Sigmoid colon (tissue), 6 donors: ENCODE measurements at regions not wholly inside any gene's neighbourhood (a gene's known extent, or its start where the extent isn't known, plus 50 kb on each side); places are given as distances from the start of the nearest gene placed in this dataset.

ENCODE experiments used
- DNase-seq: peaks from one replicate; pipeline ENCODE4 v3.0.0-alpha.2; 2019
- H3K27ac ChIP-seq, 4 donors: fragments of 200-600 bp; sonication (generic); one replicate each; pipeline ENCODE4 v1.5.1; 2016 to 2019; ENCODE audit warnings: mild to moderate bottlenecking in 1 of 4
- H3K27me3 ChIP-seq, 3 donors: fragments of 200-600 bp; sonication (generic); one replicate each; pipeline ENCODE4 v1.5.1; 2019; ENCODE audit warnings: mild to moderate bottlenecking in 1 of 3
- H3K36me3 ChIP-seq, 4 donors: fragments of 200-600 bp; sonication (generic); one replicate each; pipeline ENCODE4 v1.5.1; 2016 to 2019
- H3K4me1 ChIP-seq, 4 donors: fragments of 200-600 bp; sonication (generic); one replicate each; pipeline ENCODE4 v1.5.1; 2017 to 2019
- H3K4me3 ChIP-seq, 4 donors: fragments of 200-600 bp; sonication (generic); one replicate each; pipeline ENCODE4 v1.5.1; 2017 to 2019; ENCODE audit warnings: mild to moderate bottlenecking in 2 of 4, moderate library complexity in 1 of 4
- H3K9me3 ChIP-seq, 4 donors: fragments of 200-600 bp in 3 of 4; sonication (generic) in 3 of 4; one replicate each; pipeline versions ENCODE4 v1.5.1 to v1.6.1; 2013 to 2019
- CTCF ChIP-seq, 4 experiments: fragments of 450-650 bp in 3 of 4; fragments of 200-600 bp in 1 of 4; IDR thresholded peaks; one replicate each; pipeline ENCODE4 v1.5.1; 2016 to 2019; ENCODE audit warnings: antibody characterized with exemption in 4 of 4, mild to moderate bottlenecking in 3 of 4, moderate library complexity in 2 of 4
- EP300 ChIP-seq, 4 donors: sonication (generic); formaldehyde crosslinking; IDR thresholded peaks; one replicate each; pipeline ENCODE4 v1.6.1; 2017; ENCODE audit warnings: antibody characterized with exemption in 4 of 4
- POLR2A ChIP-seq, 2 donors: fragments of 450-650 bp; IDR thresholded peaks; one replicate each; pipeline ENCODE4 v1.6.1; 2016; ENCODE audit warnings: antibody characterized with exemption in 2 of 2, mild to moderate bottlenecking in 2 of 2, moderate library complexity in 2 of 2
- POLR2AphosphoS5 ChIP-seq, 4 donors: sonication (generic); formaldehyde crosslinking; IDR thresholded peaks; one replicate each; pipeline ENCODE4 v1.6.1; 2017; ENCODE audit warnings: antibody characterized with exemption in 4 of 4
- WGBS, 2 donors: extraction: QIAGEN DNeasy Blood & Tissue Kit; methylation state at CpG; one replicate each; pipeline ENCODE4 v1.1.7; 2013; 5-methylcytosine and 5-hydroxymethylcytosine counted together
- intact Hi-C: fragments of 100-400 bp; cut with DNase I; formaldehyde crosslinking; loops from one replicate; pipeline ENCODE4 v1.15.1; 2023
- donor health status: healthy with polysubstance abuse.
- donor health status: healthy.

- intact Hi-C loops, result no loop called here
- no peak for DNase-seq
- Histone ChIP-seq H3K27ac (no peak overlapping the region), H3K36me3 (no peaks in the 10 kb centered on the region), H3K4me3 (no peak overlapping the region), H3K27me3 (no peaks in the 10 kb centered on the region), H3K4me1 (no peaks in the 10 kb centered on the region), H3K9me3 (no peaks in the 10 kb centered on the region)
- 37 to 72% methylated on average over 3 of the region's 3 CpGs for whole genome bisulfite sequencing, 2 donors
- no peak for TF ChIP-seq EP300 (IDR thresholded peaks at IDR 0.05)
- TF ChIP-seq POLR2A (IDR thresholded peaks at IDR 0.05), result no peak
- no peak for TF ChIP-seq CTCF (IDR thresholded peaks at IDR 0.05)
- TF ChIP-seq POLR2AphosphoS5 (IDR thresholded peaks at IDR 0.05), result no peak
Measured at GRCh38 chr9:16921855-16922254, 51.4 kb upstream of the BNC2 start.
